GM19240 (cell line): ENCODE measurements at regions not wholly inside any gene's neighbourhood (a gene's known extent, or its start where the extent isn't known, plus 50 kb on each side); places are given as distances from the start of the nearest gene placed in this dataset.

Experiments used
- DNase-seq: peaks from one replicate; pipeline ENCODE4 v3.0.0; 2011; ENCODE audit warnings: low spot score; ENCODE audit not compliant: insufficient read length

- no peak for DNase-seq
Measured at GRCh38 chr6:18961566-18961965, 574.4 kb downstream of the RNF144B start.

- no peak for DNase-seq
Measured at GRCh38 chr6:18962361-18962905, 575.3 kb downstream of the RNF144B start.

- no peak for DNase-seq
Measured at GRCh38 chr6:18963439-18963838, 576.3 kb downstream of the RNF144B start.

GRCh38 chr6:18973251-18973650, 586.1 kb downstream of the RNF144B start:
- no peak for DNase-seq

- DNase-seq = no peak
Measured at GRCh38 chr6:18976091-18976490, 588.9 kb downstream of the RNF144B start.

- no peak for DNase-seq
Measured at GRCh38 chr6:18976966-18977365, 589.8 kb downstream of the RNF144B start.

- no peak for DNase-seq
Measured at GRCh38 chr6:18978337-18979128, 591.4 kb downstream of the RNF144B start.

GRCh38 chr6:18985061-18985460, 597.9 kb downstream of the RNF144B start:
- DNase-seq = no peak

GRCh38 chr6:18985996-18986395, 598.8 kb downstream of the RNF144B start:
- DNase-seq = no peak

GRCh38 chr6:18988636-18989035, 601.5 kb downstream of the RNF144B start:
- DNase-seq = no peak

- no peak for DNase-seq
Measured at GRCh38 chr6:18990059-18990978, 603.2 kb downstream of the RNF144B start.

GRCh38 chr6:18997375-18997826, 610.3 kb downstream of the RNF144B start:
- DNase-seq = peak; percentile 4

- DNase-seq = no peak
Measured at GRCh38 chr6:19002976-19003560, 615.9 kb downstream of the RNF144B start.

- no peak for DNase-seq
Measured at GRCh38 chr6:19004176-19004575, 617.0 kb downstream of the RNF144B start.

GRCh38 chr6:19009769-19010168, 622.6 kb downstream of the RNF144B start:
- DNase-seq = no peak

- no peak for DNase-seq
Measured at GRCh38 chr6:19013026-19013705, 626.0 kb downstream of the RNF144B start.

- DNase-seq = no peak
Measured at GRCh38 chr6:19024737-19025136, 637.6 kb downstream of the RNF144B start.

GRCh38 chr6:19028201-19028600, 641.1 kb downstream of the RNF144B start:
- no peak for DNase-seq

GRCh38 chr6:19032591-19033295, 645.6 kb downstream of the RNF144B start:
- no peak for DNase-seq

GRCh38 chr6:19033683-19034082, 646.5 kb downstream of the RNF144B start:
- DNase-seq = no peak
